WTC11 (cell line): ENCODE measurements at regions not wholly inside any gene's neighbourhood (a gene's known extent, or its start where the extent isn't known, plus 50 kb on each side); places are given as distances from the start of the nearest gene placed in this dataset.

Source experiments
- ATAC-seq: fragments of 200-7000 bp; cut with Tn5 transposase; 2 replicates; pipeline ENCODE4 v1.10.0; 2021; ENCODE audit warnings: mild to moderate bottlenecking, moderate library complexity
- CTCF ChIA-PET: fragments of 300-600 bp; sonication (Branson Sonifier 250); formaldehyde crosslinking; loops from one replicate; lab custom pipeline; 2021; ENCODE audit warnings: antibody characterized with exemption; lab: Charles Lee
- POLR2A ChIA-PET: fragments of 350-600 bp; sonication (Branson Sonifier 250); formaldehyde crosslinking; loops from one replicate; lab custom pipeline; 2021; ENCODE audit warnings: antibody characterized with exemption; lab: Charles Lee
- DNase-seq: peaks from one replicate; pipeline ENCODE4 v3.0.0; 2021; ENCODE audit warnings: low spot score
- H3K27ac Mint-ChIP-seq: 2 replicates; pipeline ENCODE4 v1.8.0; 2021; ENCODE audit warnings: mixed read lengths
- H3K27me3 Mint-ChIP-seq: 2 replicates; pipeline ENCODE4 v1.8.0; 2021; ENCODE audit warnings: low read depth, mild to moderate bottlenecking, moderate library complexity, mixed read lengths
- H3K36me3 Mint-ChIP-seq: 2 replicates; pipeline ENCODE4 v1.8.0; 2021; ENCODE audit warnings: mixed read lengths
- H3K4me1 Mint-ChIP-seq: 2 replicates; pipeline ENCODE4 v1.8.0; 2022; ENCODE audit warnings: mixed read lengths
- H3K4me3 Mint-ChIP-seq: 2 replicates; pipeline ENCODE4 v1.8.0; 2021; ENCODE audit warnings: mild to moderate bottlenecking, moderate library complexity, mixed read lengths
- H3K9me3 Mint-ChIP-seq: 2 replicates; pipeline ENCODE4 v1.8.0; 2021; ENCODE audit warnings: mixed read lengths
- ATF1 ChIP-seq: sonication (generic); formaldehyde crosslinking; IDR thresholded peaks from 2 replicates; pipeline ENCODE4 v1.8.1; 2023; ENCODE audit warnings: mild to moderate bottlenecking, moderate library complexity, missing genetic modification reagents
- CREM ChIP-seq: sonication (generic); formaldehyde crosslinking; IDR thresholded peaks from 2 replicates; pipeline ENCODE4 v1.8.1; 2022; ENCODE audit warnings: mild to moderate bottlenecking, missing genetic modification reagents, moderate library complexity
- ETV6 ChIP-seq: sonication (generic); formaldehyde crosslinking; IDR thresholded peaks from 2 replicates; pipeline ENCODE4 v1.8.1; 2022; ENCODE audit warnings: mild to moderate bottlenecking, missing genetic modification reagents
- JUN ChIP-seq: sonication (generic); formaldehyde crosslinking; IDR thresholded peaks from 2 replicates; pipeline ENCODE4 v1.8.0; 2023; ENCODE audit warnings: mild to moderate bottlenecking, missing genetic modification reagents
- NFATC4 ChIP-seq: fragments of 250-450 bp; sonication (Bioruptor Pico); IDR thresholded peaks from 2 replicates; pipeline ENCODE4 v1.9.0; 2021; ENCODE audit warnings: mild to moderate bottlenecking
- NFE2L1 ChIP-seq: sonication (generic); formaldehyde crosslinking; IDR thresholded peaks from 2 replicates; pipeline ENCODE4 v1.8.1; 2023; ENCODE audit warnings: missing genetic modification reagents
- NR2C2 ChIP-seq: sonication (generic); formaldehyde crosslinking; IDR thresholded peaks from 2 replicates; pipeline ENCODE4 v1.8.0; 2022; ENCODE audit warnings: mild to moderate bottlenecking, missing genetic modification reagents
- RORB ChIP-seq: fragments of 250-450 bp; sonication (Bioruptor Pico); IDR thresholded peaks from 2 replicates; pipeline ENCODE4 v1.9.0; 2021; ENCODE audit warnings: mild to moderate bottlenecking
- SMAD4 ChIP-seq: sonication (generic); formaldehyde crosslinking; IDR thresholded peaks from 2 replicates; pipeline ENCODE4 v1.8.0; 2022; ENCODE audit warnings: mild to moderate bottlenecking, missing genetic modification reagents
- SOX15 ChIP-seq: fragments of 250-450 bp; sonication (Bioruptor Pico); IDR thresholded peaks from 2 replicates; pipeline ENCODE4 v1.9.0; 2021; ENCODE audit warnings: mild to moderate bottlenecking
- SP1 ChIP-seq: sonication (generic); formaldehyde crosslinking; conservative IDR thresholded peaks from 2 replicates; pipeline ENCODE4 v1.8.1; 2022; ENCODE audit warnings: missing genetic modification reagents
- ZBTB21 ChIP-seq: sonication (generic); formaldehyde crosslinking; IDR thresholded peaks from 2 replicates; pipeline ENCODE4 v1.8.1; 2023; ENCODE audit warnings: mild to moderate bottlenecking, missing genetic modification reagents, borderline replicate concordance
- ZNF263 ChIP-seq: sonication (generic); formaldehyde crosslinking; IDR thresholded peaks from 2 replicates; pipeline ENCODE4 v1.8.1; 2022; ENCODE audit warnings: low read depth, mild to moderate bottlenecking, moderate library complexity, missing genetic modification reagents
- TF ChIP-seq, protein P1 (sequence below): sonication (generic); formaldehyde crosslinking; IDR thresholded peaks from 2 replicates; pipeline ENCODE4 v1.8.0; 2023; ENCODE audit warnings: missing genetic modification reagents, mild to moderate bottlenecking, borderline replicate concordance
- TF ChIP-seq, protein P2 (sequence below): sonication (generic); formaldehyde crosslinking; IDR thresholded peaks from 2 replicates; pipeline ENCODE4 v1.8.1; 2023; ENCODE audit warnings: mild to moderate bottlenecking, moderate library complexity, missing genetic modification reagents
- TF ChIP-seq, protein P3 (sequence below): fragments of 250-450 bp; sonication (Bioruptor Pico); conservative IDR thresholded peaks from 2 replicates; pipeline ENCODE4 v1.9.0; 2021; ENCODE audit warnings: mild to moderate bottlenecking
- TF ChIP-seq, protein P4 (sequence below): fragments of 200-600 bp; IDR thresholded peaks from 2 replicates; pipeline ENCODE4 v1.8.0; 2022; ENCODE audit warnings: antibody characterized with exemption
- TF ChIP-seq, protein P5 (sequence below): sonication (generic); formaldehyde crosslinking; IDR thresholded peaks from 2 replicates; pipeline ENCODE4 v1.8.1; 2023; ENCODE audit warnings: mild to moderate bottlenecking, missing genetic modification reagents, borderline replicate concordance
- TF ChIP-seq, protein P6 (sequence below): sonication (generic); formaldehyde crosslinking; IDR thresholded peaks from 2 replicates; pipeline ENCODE4 v1.8.1; 2023; ENCODE audit warnings: mild to moderate bottlenecking, missing genetic modification reagents, moderate library complexity

DNA sequence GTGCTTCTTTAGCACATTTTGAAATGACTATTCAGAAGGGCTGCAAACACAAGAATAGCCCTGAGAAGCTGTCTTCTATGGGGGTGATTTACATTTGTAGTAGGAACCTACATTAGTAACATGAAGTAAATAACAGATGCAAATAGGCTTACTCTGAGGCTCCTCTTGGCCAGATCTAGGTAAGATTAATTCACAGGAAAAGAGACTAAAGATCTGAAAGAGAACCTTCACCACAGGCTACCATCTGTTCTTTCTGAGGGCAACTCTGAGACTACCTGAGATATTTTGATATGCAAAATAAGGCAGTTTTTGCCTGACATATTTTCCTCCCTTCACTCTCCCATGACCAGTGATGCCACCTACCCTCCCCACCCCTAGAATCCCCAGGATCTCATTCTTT, 1267.8 kb downstream of the PLA2G4A start:
- no peak overlapping the region for H3K27ac Mint-ChIP-seq
- peaks cover 20% of the 10 kb centered on the region for H3K4me1 Mint-ChIP-seq
- POLR2A ChIA-PET = no interaction called here

DNA sequence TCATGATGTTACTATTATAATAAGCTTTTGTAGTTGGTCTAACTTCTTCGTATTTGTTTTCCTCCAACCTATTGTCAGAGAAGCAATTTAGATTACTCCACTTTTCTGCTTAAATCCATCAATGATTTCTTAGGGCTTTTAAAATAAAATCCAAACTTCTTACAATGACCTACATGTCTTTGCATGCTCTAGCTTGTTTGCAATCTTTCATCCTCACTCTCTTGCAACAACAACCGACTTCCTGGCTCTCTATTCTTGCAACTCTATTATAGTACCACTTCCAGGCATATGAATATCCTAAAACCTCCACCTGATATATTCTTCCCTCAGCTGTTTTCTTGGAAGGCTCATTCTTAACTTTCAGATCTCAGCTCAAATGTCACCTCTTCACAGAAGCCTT, 1288.7 kb downstream of the PLA2G4A start:
- TF ChIP-seq NFATC4 = no peak
- TF ChIP-seq NR2C2 (CRISPR knock-in tag) = no peak
- no peak for TF ChIP-seq NFE2L1 (CRISPR knock-in tag)
- no peak for TF ChIP-seq RORB
- TF ChIP-seq, protein P1, sequence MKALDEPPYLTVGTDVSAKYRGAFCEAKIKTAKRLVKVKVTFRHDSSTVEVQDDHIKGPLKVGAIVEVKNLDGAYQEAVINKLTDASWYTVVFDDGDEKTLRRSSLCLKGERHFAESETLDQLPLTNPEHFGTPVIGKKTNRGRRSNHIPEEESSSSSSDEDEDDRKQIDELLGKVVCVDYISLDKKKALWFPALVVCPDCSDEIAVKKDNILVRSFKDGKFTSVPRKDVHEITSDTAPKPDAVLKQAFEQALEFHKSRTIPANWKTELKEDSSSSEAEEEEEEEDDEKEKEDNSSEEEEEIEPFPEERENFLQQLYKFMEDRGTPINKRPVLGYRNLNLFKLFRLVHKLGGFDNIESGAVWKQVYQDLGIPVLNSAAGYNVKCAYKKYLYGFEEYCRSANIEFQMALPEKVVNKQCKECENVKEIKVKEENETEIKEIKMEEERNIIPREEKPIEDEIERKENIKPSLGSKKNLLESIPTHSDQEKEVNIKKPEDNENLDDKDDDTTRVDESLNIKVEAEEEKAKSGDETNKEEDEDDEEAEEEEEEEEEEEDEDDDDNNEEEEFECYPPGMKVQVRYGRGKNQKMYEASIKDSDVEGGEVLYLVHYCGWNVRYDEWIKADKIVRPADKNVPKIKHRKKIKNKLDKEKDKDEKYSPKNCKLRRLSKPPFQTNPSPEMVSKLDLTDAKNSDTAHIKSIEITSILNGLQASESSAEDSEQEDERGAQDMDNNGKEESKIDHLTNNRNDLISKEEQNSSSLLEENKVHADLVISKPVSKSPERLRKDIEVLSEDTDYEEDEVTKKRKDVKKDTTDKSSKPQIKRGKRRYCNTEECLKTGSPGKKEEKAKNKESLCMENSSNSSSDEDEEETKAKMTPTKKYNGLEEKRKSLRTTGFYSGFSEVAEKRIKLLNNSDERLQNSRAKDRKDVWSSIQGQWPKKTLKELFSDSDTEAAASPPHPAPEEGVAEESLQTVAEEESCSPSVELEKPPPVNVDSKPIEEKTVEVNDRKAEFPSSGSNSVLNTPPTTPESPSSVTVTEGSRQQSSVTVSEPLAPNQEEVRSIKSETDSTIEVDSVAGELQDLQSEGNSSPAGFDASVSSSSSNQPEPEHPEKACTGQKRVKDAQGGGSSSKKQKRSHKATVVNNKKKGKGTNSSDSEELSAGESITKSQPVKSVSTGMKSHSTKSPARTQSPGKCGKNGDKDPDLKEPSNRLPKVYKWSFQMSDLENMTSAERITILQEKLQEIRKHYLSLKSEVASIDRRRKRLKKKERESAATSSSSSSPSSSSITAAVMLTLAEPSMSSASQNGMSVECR (CRISPR knock-in tag) = no peak
- TF ChIP-seq SP1 (CRISPR knock-in tag) = no peak
- TF ChIP-seq ATF1 (CRISPR knock-in tag) = no peak
- TF ChIP-seq ZBTB21 (CRISPR knock-in tag) = no peak
- no peak for TF ChIP-seq ZNF263 (CRISPR knock-in tag)
- no peak for TF ChIP-seq CREM (CRISPR knock-in tag)
- TF ChIP-seq SMAD4 (CRISPR knock-in tag) = no peak
- TF ChIP-seq, protein P2, sequence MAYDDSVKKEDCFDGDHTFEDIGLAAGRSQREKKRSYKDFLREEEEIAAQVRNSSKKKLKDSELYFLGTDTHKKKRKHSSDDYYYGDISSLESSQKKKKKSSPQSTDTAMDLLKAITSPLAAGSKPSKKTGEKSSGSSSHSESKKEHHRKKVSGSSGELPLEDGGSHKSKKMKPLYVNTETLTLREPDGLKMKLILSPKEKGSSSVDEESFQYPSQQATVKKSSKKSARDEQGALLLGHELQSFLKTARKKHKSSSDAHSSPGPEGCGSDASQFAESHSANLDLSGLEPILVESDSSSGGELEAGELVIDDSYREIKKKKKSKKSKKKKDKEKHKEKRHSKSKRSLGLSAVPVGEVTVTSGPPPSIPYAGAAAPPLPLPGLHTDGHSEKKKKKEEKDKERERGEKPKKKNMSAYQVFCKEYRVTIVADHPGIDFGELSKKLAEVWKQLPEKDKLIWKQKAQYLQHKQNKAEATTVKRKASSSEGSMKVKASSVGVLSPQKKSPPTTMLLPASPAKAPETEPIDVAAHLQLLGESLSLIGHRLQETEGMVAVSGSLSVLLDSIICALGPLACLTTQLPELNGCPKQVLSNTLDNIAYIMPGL (CRISPR knock-in tag) = no peak
- TF ChIP-seq, protein P3, sequence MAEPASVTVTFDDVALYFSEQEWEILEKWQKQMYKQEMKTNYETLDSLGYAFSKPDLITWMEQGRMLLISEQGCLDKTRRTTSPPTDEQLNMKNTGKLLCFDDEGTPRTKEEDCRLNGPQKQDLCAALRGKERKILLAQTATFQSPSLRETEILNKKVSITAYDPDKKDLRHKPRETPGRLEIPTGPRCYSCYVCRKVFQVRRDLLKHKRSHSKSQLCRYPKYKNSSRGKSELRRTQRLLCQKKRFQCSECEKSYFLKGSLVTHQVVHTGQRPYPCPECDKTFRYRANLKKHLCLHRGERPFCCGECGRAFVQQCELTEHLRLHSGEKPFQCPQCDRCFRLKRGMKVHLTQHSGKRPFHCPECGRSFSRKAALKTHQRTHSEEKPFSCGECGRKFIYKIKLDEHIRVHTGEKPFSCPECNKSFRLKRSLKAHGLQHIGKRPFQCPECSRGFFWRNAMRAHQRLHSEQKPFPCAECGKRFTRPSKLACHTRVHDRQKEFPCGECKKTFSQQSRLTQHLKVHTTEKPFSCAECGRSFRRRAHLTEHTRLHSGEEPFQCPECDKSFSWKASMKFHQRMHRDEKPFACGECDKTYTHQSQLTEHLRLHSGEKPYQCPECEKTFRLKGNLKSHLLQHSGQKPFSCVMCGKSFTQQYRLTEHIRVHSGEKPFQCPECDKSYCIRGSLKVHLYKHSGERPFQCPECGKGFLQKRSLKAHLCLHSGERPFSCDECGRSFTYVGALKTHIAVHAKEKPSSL (CRISPR knock-in tag) = no peak
- TF ChIP-seq JUN (CRISPR knock-in tag) = no peak
- TF ChIP-seq, protein P4, sequence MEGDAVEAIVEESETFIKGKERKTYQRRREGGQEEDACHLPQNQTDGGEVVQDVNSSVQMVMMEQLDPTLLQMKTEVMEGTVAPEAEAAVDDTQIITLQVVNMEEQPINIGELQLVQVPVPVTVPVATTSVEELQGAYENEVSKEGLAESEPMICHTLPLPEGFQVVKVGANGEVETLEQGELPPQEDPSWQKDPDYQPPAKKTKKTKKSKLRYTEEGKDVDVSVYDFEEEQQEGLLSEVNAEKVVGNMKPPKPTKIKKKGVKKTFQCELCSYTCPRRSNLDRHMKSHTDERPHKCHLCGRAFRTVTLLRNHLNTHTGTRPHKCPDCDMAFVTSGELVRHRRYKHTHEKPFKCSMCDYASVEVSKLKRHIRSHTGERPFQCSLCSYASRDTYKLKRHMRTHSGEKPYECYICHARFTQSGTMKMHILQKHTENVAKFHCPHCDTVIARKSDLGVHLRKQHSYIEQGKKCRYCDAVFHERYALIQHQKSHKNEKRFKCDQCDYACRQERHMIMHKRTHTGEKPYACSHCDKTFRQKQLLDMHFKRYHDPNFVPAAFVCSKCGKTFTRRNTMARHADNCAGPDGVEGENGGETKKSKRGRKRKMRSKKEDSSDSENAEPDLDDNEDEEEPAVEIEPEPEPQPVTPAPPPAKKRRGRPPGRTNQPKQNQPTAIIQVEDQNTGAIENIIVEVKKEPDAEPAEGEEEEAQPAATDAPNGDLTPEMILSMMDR = no peak
- TF ChIP-seq SOX15 (CRISPR knock-in tag) = no peak
- TF ChIP-seq, protein P5, sequence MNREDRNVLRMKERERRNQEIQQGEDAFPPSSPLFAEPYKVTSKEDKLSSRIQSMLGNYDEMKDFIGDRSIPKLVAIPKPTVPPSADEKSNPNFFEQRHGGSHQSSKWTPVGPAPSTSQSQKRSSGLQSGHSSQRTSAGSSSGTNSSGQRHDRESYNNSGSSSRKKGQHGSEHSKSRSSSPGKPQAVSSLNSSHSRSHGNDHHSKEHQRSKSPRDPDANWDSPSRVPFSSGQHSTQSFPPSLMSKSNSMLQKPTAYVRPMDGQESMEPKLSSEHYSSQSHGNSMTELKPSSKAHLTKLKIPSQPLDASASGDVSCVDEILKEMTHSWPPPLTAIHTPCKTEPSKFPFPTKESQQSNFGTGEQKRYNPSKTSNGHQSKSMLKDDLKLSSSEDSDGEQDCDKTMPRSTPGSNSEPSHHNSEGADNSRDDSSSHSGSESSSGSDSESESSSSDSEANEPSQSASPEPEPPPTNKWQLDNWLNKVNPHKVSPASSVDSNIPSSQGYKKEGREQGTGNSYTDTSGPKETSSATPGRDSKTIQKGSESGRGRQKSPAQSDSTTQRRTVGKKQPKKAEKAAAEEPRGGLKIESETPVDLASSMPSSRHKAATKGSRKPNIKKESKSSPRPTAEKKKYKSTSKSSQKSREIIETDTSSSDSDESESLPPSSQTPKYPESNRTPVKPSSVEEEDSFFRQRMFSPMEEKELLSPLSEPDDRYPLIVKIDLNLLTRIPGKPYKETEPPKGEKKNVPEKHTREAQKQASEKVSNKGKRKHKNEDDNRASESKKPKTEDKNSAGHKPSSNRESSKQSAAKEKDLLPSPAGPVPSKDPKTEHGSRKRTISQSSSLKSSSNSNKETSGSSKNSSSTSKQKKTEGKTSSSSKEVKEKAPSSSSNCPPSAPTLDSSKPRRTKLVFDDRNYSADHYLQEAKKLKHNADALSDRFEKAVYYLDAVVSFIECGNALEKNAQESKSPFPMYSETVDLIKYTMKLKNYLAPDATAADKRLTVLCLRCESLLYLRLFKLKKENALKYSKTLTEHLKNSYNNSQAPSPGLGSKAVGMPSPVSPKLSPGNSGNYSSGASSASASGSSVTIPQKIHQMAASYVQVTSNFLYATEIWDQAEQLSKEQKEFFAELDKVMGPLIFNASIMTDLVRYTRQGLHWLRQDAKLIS (CRISPR knock-in tag) = no peak
- no peak for TF ChIP-seq ETV6 (CRISPR knock-in tag)
- Mint-ChIP-seq H3K36me3 (no peaks in the 10 kb centered on the region), H3K9me3 (no peaks in the 10 kb centered on the region), H3K4me1 (peaks cover 8% of the 10 kb centered on the region), H3K27ac (no peak overlapping the region), H3K27me3 (no peaks in the 10 kb centered on the region), H3K4me3 (no peak overlapping the region)
- ChIA-PET CTCF (interaction anchor here (0.5 kb wide), 1 partner anchor 376 kb away, joined by 5 read pairs; no protein-coding TSS in a partner anchor), POLR2A (no interaction called here)
- ATAC-seq (no peak), DNase-seq (no peak)

More for the DNA sequence above, 1267.8 kb downstream of the PLA2G4A start:
- TF ChIP-seq, protein P6, sequence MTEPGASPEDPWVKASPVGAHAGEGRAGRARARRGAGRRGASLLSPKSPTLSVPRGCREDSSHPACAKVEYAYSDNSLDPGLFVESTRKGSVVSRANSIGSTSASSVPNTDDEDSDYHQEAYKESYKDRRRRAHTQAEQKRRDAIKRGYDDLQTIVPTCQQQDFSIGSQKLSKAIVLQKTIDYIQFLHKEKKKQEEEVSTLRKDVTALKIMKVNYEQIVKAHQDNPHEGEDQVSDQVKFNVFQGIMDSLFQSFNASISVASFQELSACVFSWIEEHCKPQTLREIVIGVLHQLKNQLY (CRISPR knock-in tag) = no peak
- no peak for ATAC-seq
- Mint-ChIP-seq H3K4me3 (no peak overlapping the region), H3K27me3 (peaks cover 16% of the 10 kb centered on the region), H3K9me3 (peaks cover 14% of the 10 kb centered on the region), H3K36me3 (peaks cover 14% of the 10 kb centered on the region)
- DNase-seq = no peak
- CTCF ChIA-PET = no interaction called here
